IMR-90 (cell line): ENCODE measurements at regions not wholly inside any gene's neighbourhood (a gene's known extent, or its start where the extent isn't known, plus 50 kb on each side); places are given as distances from the start of the nearest gene placed in this dataset.

ENCODE experiments used
- ATAC-seq: fragments of 200-7000 bp; cut with Tn5 transposase; 2 replicates; pipeline ENCODE4 v1.9.1; 2020; ENCODE audit warnings: low read depth, mild to moderate bottlenecking, moderate library complexity
- BruUV-seq: library from RNA; stranded (reverse); fragments of 400-500 nt; replicated peaks from 2 replicates; lab custom pipeline; 2021; lab: Mats Ljungman, UMichigan
- CTCF ChIA-PET: fragments of 300-600 bp; formaldehyde crosslinking; extraction: SDS; loops from one replicate; lab custom pipeline; 2021; ENCODE audit warnings: antibody characterized with exemption; lab: Yijun Ruan, JAX
- POLR2A ChIA-PET: fragments of 300-600 bp; sonication (Branson Sonifier 250); formaldehyde crosslinking; loops from one replicate; lab custom pipeline; 2022; ENCODE audit warnings: antibody characterized with exemption; ENCODE audit not compliant: unreplicated experiment; lab: Charles Lee
- DNase-seq: peaks from one replicate; pipeline ENCODE4 v3.0.0; 2013
- H2AFZ ChIP-seq: replicated peaks from 2 replicates; pipeline ENCODE3; 2013; ENCODE audit warnings: low read length, mild to moderate bottlenecking; ENCODE audit not compliant: poor library complexity
- H2AK5ac ChIP-seq: 2 replicates; pipeline ENCODE4 v1.6.1; 2013; ENCODE audit warnings: low read depth, low read length, inconsistent platforms
- H2AK9ac ChIP-seq: replicated peaks from 2 replicates; pipeline ENCODE3; 2013; ENCODE audit warnings: mild to moderate bottlenecking, low read depth, low read length, moderate library complexity; ENCODE audit not compliant: poor library complexity
- H2BK120ac ChIP-seq: 2 replicates; pipeline ENCODE4 v1.6.1; 2013; ENCODE audit warnings: low read depth, low read length, inconsistent platforms
- H2BK15ac ChIP-seq: 3 replicates; pipeline ENCODE4 v1.6.1; 2013; ENCODE audit warnings: low read depth, low read length, inconsistent platforms
- H2BK20ac ChIP-seq: 2 replicates; pipeline ENCODE4 v1.6.1; 2013; ENCODE audit warnings: low read depth, mild to moderate bottlenecking, inconsistent platforms, low read length, moderate library complexity
- H2BK5ac ChIP-seq: 2 replicates; pipeline ENCODE4 v1.6.1; 2013; ENCODE audit warnings: mild to moderate bottlenecking, low read depth, low read length, inconsistent platforms; ENCODE audit not compliant: poor library complexity, severe bottlenecking
- H3K14ac ChIP-seq: replicated peaks from 2 replicates; pipeline ENCODE4 v1.6.1; 2013; ENCODE audit warnings: low read depth, low read length, inconsistent platforms
- H3K18ac ChIP-seq: 2 replicates; pipeline ENCODE4 v1.6.1; 2013; ENCODE audit warnings: low read depth, low read length, control low read depth
- H3K23ac ChIP-seq: 2 replicates; pipeline ENCODE4 v1.6.1; 2013; ENCODE audit warnings: low read depth, low read length, inconsistent platforms
- H3K27ac ChIP-seq: 2 replicates; pipeline ENCODE4 v1.5.1; 2013; ENCODE audit warnings: mild to moderate bottlenecking, control low read depth, low read length; ENCODE audit not compliant: insufficient read depth
- H3K27me3 ChIP-seq: 2 replicates; pipeline ENCODE4 v1.6.1; 2013; ENCODE audit warnings: low read length; ENCODE audit not compliant: control insufficient read depth, insufficient read depth
- H3K36me3 ChIP-seq: 2 replicates; pipeline ENCODE4 v1.6.1; 2013; ENCODE audit warnings: low read length, mixed read lengths; ENCODE audit not compliant: control insufficient read depth, insufficient read depth
- H3K4ac ChIP-seq: 2 replicates; pipeline ENCODE4 v1.6.1; 2013; ENCODE audit warnings: low read depth, low read length, inconsistent platforms
- H3K4me1 ChIP-seq: 2 replicates; pipeline ENCODE4 v1.6.1; 2013; ENCODE audit warnings: low read length, mixed read lengths; ENCODE audit not compliant: control insufficient read depth, insufficient read depth
- H3K4me2 ChIP-seq: 2 replicates; pipeline ENCODE4 v1.6.1; 2013; ENCODE audit warnings: low read depth, mild to moderate bottlenecking, control low read depth, low read length, moderate library complexity
- H3K4me3 ChIP-seq: 2 replicates; pipeline ENCODE4 v1.5.1; 2013; ENCODE audit warnings: low read depth, mild to moderate bottlenecking, control low read depth, low read length, moderate library complexity; ENCODE audit not compliant: insufficient read depth
- H3K56ac ChIP-seq: 2 replicates; pipeline ENCODE4 v1.6.1; 2013; ENCODE audit warnings: low read length, inconsistent platforms; ENCODE audit not compliant: insufficient read depth; ENCODE audit errors: extremely low read depth
- H3K79me1 ChIP-seq, 2 experiments: 2 replicates each; pipeline ENCODE4 v1.6.1; 2013; ENCODE audit warnings: low read length in 2 of 2, inconsistent platforms in 1 of 2, low read depth in 1 of 2
- H3K9ac ChIP-seq: 2 replicates; pipeline ENCODE4 v1.6.1; 2013; ENCODE audit warnings: low read depth, low read length, control low read depth
- H3K9me1 ChIP-seq: 2 replicates; pipeline ENCODE4 v1.6.1; 2013; ENCODE audit warnings: low read length, inconsistent platforms; ENCODE audit not compliant: insufficient read depth
- H3K9me3 ChIP-seq: 2 replicates; pipeline ENCODE4 v1.6.1; 2013; ENCODE audit warnings: low read length; ENCODE audit not compliant: control insufficient read depth, insufficient read depth
- H4K20me1 ChIP-seq: 2 replicates; pipeline ENCODE4 v1.6.1; 2013; ENCODE audit warnings: low read length, inconsistent platforms; ENCODE audit not compliant: insufficient read depth
- H4K5ac ChIP-seq: 2 replicates; pipeline ENCODE4 v1.6.1; 2013; ENCODE audit warnings: mild to moderate bottlenecking, low read depth, low read length, control low read depth
- H4K8ac ChIP-seq, 2 experiments: 2 replicates each; pipeline ENCODE4 v1.6.1; 2013; ENCODE audit warnings: low read depth in 2 of 2, low read length in 2 of 2, control low read depth in 1 of 2, inconsistent platforms in 1 of 2
- H4K91ac ChIP-seq: 2 replicates; pipeline ENCODE4 v1.6.1; 2013; ENCODE audit warnings: low read depth, low read length, inconsistent platforms; ENCODE audit not compliant: insufficient read depth
- BHLHE40 ChIP-seq: fragments of 150-350 bp; IDR thresholded peaks from 2 replicates; pipeline ENCODE4 v1.6.1; 2016; ENCODE audit warnings: mild to moderate bottlenecking, low read depth, low read length
- CEBPB ChIP-seq: IDR thresholded peaks from 2 replicates; pipeline ENCODE4 v1.6.1; 2012; ENCODE audit warnings: low read depth, low read length, improper control_type of control experiment
- CHD1 ChIP-seq: IDR thresholded peaks from 2 replicates; pipeline ENCODE4 v1.6.1; 2012; ENCODE audit warnings: low read depth, low read length, improper control_type of control experiment
- MAFK ChIP-seq: IDR thresholded peaks from 2 replicates; pipeline ENCODE4 v1.6.1; 2012; ENCODE audit warnings: low read depth, low read length, improper control_type of control experiment
- MAZ ChIP-seq: IDR thresholded peaks from 2 replicates; pipeline ENCODE4 v1.6.1; 2012; ENCODE audit warnings: low read depth, mild to moderate bottlenecking, low read length, improper control_type of control experiment, moderate library complexity, borderline replicate concordance
- NFE2L2 ChIP-seq: fragments of 150-350 bp; IDR thresholded peaks from 2 replicates; pipeline ENCODE4 v1.6.1; 2016; ENCODE audit warnings: low read depth, mild to moderate bottlenecking, low read length
- POLR2A ChIP-seq: IDR thresholded peaks from 2 replicates; pipeline ENCODE4 v1.6.1; 2012; ENCODE audit warnings: mild to moderate bottlenecking, low read depth, low read length
- RCOR1 ChIP-seq: IDR thresholded peaks from 2 replicates; pipeline ENCODE4 v1.6.1; 2012; ENCODE audit warnings: mild to moderate bottlenecking, low read length, improper control_type of control experiment; ENCODE audit not compliant: insufficient replicate concordance
- RFX5 ChIP-seq: IDR thresholded peaks from 2 replicates; pipeline ENCODE4 v1.8.0; 2012; ENCODE audit warnings: low read depth, mild to moderate bottlenecking, low read length, moderate library complexity
- WGBS, 2 experiments: methylation state at CpG; one replicate each; pipeline versions ENCODE4 v1.1.5 to v1.1.7; 2013; ENCODE audit warnings: missing lambda C conversion rate in 2 of 2; ENCODE audit not compliant: insufficient read length in 1 of 2; ENCODE audit errors: extremely low coverage in 2 of 2; 5-methylcytosine and 5-hydroxymethylcytosine counted together
- dilution Hi-C: fragments of 300-500 bp; cut with HindIII; formaldehyde crosslinking; loops from one replicate; pipeline ENCODE4 v1.14.3; 2018; ENCODE audit warnings: low sequenced_read_pairs; ENCODE audit not compliant: unreplicated experiment
- in situ Hi-C: fragments of 300-500 bp; cut with MboI; formaldehyde crosslinking; loops from 3 replicates; pipeline ENCODE4 v1.14.3; 2019; ENCODE audit warnings: low sequenced_read_pairs, inconsistent platforms, mixed read lengths
- intact Hi-C: fragments of 100-400 bp; cut with micrococcal nuclease; formaldehyde crosslinking; loops from 2 replicates; pipeline ENCODE4 v1.10.0; 2022
- TF ChIP-seq, protein P1 (sequence below): conservative IDR thresholded peaks from 2 replicates; pipeline ENCODE4 v1.5.1; 2012; ENCODE audit warnings: mild to moderate bottlenecking, low read depth, low read length, improper control_type of control experiment
- TF ChIP-seq, protein P2 (sequence below): fragments of 150-350 bp; IDR thresholded peaks from 2 replicates; pipeline ENCODE4 v1.6.1; 2016; ENCODE audit warnings: low read depth, mild to moderate bottlenecking, low read length, moderate library complexity, borderline replicate concordance
- TF ChIP-seq, protein P3 (sequence below): fragments of 150-350 bp; IDR thresholded peaks from 2 replicates; pipeline ENCODE4 v1.6.1; 2017; ENCODE audit warnings: mild to moderate bottlenecking, antibody characterized with exemption, low read length, low read depth

- TF ChIP-seq MAFK: no peak
- TF ChIP-seq CEBPB: no peak
- peak; percentile 90 for TF ChIP-seq POLR2A
These were observed 93.9 kb upstream of the BTN3A2 start (continued) for GRCh38 chr6:26270903-26271667.

GRCh38 chr6:26271668-26272024 is 93.4 kb upstream of the BTN3A2 start:
- Histone ChIP-seq H2AK9ac (peak overlapping the region; percentile 26), H2BK15ac (peak overlapping the region; percentile 87; the same call in 2 of the 3 replicates), H3K56ac (peak overlapping the region; percentile 98), H2BK5ac (peak overlapping the region; percentile 97), H4K8ac (peak overlapping the region; percentile 68 to 94), H4K91ac (peak overlapping the region; percentile 92), H2BK20ac (peak overlapping the region; percentile 93), H4K20me1 (peaks cover 3% of the 10 kb centered on the region; the same call in 1 of the 2 replicates), H3K4ac (peak overlapping the region; percentile 89), H3K9me3 (no peaks in the 10 kb centered on the region), H2AFZ (peak overlapping the region; percentile 88), H3K18ac (peak overlapping the region; percentile 96), H2BK120ac (peak overlapping the region; percentile 95), H3K14ac (peak overlapping the region; percentile 95), H3K36me3 (no peaks in the 10 kb centered on the region), H3K9ac (peak overlapping the region; percentile 82; the same call in 1 of the 2 replicates), H3K27ac (peak overlapping the region; percentile 82), H3K4me1 (peaks cover 4% of the 10 kb centered on the region), H3K9me1 (no peaks in the 10 kb centered on the region), H3K79me1 (no peaks in the 10 kb centered on the region), H4K5ac (peak overlapping the region; percentile 97), H3K4me3 (peak overlapping the region; percentile 68), H3K4me2 (peak overlapping the region; percentile 99), H3K27me3 (no peaks in the 10 kb centered on the region), H3K23ac (peak overlapping the region; percentile 93), H2AK5ac (no peak overlapping the region; the same call in none of the 2 replicates)
- dilution Hi-C loops: no loop called here
- 0% methylated on average over 4 of the region's 9 CpGs; no CpG with 5 or more reads in 1 of the 2 experiments for WGBS, 2 experiments
- no TSS peak for BruUV-seq
- intact Hi-C loops: loop anchor here (1.0 to 2.0 kb wide), 2 partner anchors 47 to 67 kb away; a partner anchor contains a TSS
- ChIA-PET POLR2A (interaction anchor here (1.0 to 2.9 kb wide), 5 partner anchors 20 to 147 kb away, joined by 3 to 13 read pairs (median 9); a partner anchor contains a TSS), CTCF (no interaction called here)
- no peak for DNase-seq
- in situ Hi-C loops: no loop called here
- ATAC-seq: no peak
- TF ChIP-seq RCOR1 (no peak), RFX5 (no peak), BHLHE40 (no peak), MAZ (no peak), CEBPB (no peak), CHD1 (no peak), NFE2L2 (no peak)
- TF ChIP-seq, protein P1, sequence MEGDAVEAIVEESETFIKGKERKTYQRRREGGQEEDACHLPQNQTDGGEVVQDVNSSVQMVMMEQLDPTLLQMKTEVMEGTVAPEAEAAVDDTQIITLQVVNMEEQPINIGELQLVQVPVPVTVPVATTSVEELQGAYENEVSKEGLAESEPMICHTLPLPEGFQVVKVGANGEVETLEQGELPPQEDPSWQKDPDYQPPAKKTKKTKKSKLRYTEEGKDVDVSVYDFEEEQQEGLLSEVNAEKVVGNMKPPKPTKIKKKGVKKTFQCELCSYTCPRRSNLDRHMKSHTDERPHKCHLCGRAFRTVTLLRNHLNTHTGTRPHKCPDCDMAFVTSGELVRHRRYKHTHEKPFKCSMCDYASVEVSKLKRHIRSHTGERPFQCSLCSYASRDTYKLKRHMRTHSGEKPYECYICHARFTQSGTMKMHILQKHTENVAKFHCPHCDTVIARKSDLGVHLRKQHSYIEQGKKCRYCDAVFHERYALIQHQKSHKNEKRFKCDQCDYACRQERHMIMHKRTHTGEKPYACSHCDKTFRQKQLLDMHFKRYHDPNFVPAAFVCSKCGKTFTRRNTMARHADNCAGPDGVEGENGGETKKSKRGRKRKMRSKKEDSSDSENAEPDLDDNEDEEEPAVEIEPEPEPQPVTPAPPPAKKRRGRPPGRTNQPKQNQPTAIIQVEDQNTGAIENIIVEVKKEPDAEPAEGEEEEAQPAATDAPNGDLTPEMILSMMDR: no peak
- TF ChIP-seq, protein P2, sequence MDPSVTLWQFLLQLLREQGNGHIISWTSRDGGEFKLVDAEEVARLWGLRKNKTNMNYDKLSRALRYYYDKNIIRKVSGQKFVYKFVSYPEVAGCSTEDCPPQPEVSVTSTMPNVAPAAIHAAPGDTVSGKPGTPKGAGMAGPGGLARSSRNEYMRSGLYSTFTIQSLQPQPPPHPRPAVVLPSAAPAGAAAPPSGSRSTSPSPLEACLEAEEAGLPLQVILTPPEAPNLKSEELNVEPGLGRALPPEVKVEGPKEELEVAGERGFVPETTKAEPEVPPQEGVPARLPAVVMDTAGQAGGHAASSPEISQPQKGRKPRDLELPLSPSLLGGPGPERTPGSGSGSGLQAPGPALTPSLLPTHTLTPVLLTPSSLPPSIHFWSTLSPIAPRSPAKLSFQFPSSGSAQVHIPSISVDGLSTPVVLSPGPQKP: no peak
- TF ChIP-seq, protein P3, sequence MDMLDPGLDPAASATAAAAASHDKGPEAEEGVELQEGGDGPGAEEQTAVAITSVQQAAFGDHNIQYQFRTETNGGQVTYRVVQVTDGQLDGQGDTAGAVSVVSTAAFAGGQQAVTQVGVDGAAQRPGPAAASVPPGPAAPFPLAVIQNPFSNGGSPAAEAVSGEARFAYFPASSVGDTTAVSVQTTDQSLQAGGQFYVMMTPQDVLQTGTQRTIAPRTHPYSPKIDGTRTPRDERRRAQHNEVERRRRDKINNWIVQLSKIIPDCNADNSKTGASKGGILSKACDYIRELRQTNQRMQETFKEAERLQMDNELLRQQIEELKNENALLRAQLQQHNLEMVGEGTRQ: no peak
